Peyer's patch (tissue), 4 donors: ENCODE measurements at regions not wholly inside any gene's neighbourhood (a gene's known extent, or its start where the extent isn't known, plus 50 kb on each side); places are given as distances from the start of the nearest gene placed in this dataset.

Experiments used
- CTCF ChIP-seq, 6 experiments: fragments of 450-650 bp in 4 of 6; fragments of 200-600 bp in 2 of 6; sonication (generic) in 1 of 6; IDR thresholded peaks; one replicate each; pipeline ENCODE4 v1.5.1; 2017 to 2019; ENCODE audit warnings: antibody characterized with exemption in 6 of 6, mild to moderate bottlenecking in 3 of 6, moderate library complexity in 1 of 6
- POLR2A ChIP-seq, 2 donors: fragments of 450-650 bp; IDR thresholded peaks; one replicate each; pipeline ENCODE4 v1.5.1; 2017; ENCODE audit warnings: antibody characterized with exemption in 2 of 2, mild to moderate bottlenecking in 2 of 2, moderate library complexity in 2 of 2

GRCh38 chr4:4689694-4690440, 148.0 kb upstream of the STX18 start:
- TF ChIP-seq CTCF (IDR thresholded peaks at IDR 0.05) (no peak), POLR2A (IDR thresholded peaks at IDR 0.05) (no peak)
